ENCODE measurements at regions not wholly inside any gene's neighbourhood (a gene's known extent, or its start where the extent isn't known, plus 50 kb on each side); places are given as distances from the start of the nearest gene placed in this dataset.
"Not testable (repeated sequence)": the region's sequence is repeated elsewhere in the genome, so short reads cannot be mapped to it uniquely, and the experiment has no call there.

DNA sequence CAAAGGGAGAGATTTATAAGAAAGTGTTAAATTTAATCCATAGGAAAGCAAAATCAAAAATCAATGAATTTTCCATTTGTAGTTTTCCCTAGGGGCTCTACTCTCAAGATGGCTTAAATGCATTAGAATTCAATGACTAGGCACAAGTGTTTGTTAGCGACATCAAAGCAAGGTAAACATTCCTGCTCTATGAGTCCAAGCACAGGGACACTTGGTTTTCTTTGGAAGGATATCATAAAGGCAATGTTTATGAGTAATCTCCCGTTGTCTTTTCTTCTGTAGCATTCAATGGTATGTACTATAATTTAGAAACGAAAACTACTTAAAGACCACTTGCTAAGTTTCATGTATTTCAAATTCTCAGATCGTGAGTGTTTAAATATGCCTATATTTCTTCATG, 54.8 kb upstream of the ZNF717 start:
- H3K27ac ChIP-seq; H3K4me1 ChIP-seq; H3K4me3 ChIP-seq; H3K27me3 ChIP-seq; H3K9me3 ChIP-seq; DNase-seq (ENCODE audit: low spot score); H3K36me3 ChIP-seq: not testable (repeated sequence)

DNA sequence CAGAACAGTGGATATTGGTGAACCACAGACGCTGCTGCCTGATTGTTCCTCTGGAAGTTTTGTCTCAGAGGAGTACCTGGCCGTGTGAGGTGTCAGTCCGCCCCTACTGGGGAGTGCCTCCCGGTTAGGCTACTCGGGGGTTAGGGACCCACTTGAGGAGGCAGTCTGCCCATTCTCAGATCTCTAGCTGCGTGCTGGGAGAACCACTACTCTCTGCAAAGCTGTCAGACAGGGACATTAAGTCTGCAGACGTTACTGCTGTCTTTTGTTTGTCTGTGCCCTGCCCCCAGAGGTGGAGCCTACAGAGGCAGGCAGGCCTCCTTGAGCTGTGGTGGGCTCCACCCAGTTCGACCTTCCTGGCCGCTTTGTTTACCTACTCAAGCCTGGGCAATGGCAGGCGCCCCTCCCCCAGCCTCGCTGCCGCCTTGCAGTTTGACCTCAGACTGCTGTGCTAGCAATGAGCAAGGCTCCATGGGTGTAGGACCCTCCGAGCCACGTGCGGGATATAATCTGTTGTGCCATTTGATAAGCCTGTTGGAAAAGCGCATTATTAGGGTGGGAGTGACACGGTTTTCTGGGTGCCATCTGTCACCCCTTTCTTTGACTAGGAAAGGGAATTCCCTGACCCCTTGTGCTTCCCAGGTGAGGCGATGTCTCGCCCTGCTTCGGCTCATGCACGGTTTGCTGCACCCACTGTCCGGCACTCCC, 65.1 kb upstream of the ZNF717 start:
- H3K36me3 ChIP-seq; H3K27ac ChIP-seq; DNase-seq (ENCODE audit: low spot score); H3K27me3 ChIP-seq; H3K4me3 ChIP-seq; H3K4me1 ChIP-seq; H3K9me3 ChIP-seq: not testable (repeated sequence)

GRCh38 chr3:75863130-75863529, 77.8 kb upstream of the ZNF717 start:
- no peaks in the 10 kb centered on the region for H3K9me3 ChIP-seq
- TF ChIP-seq CTCF (IDR thresholded peaks at IDR 0.05), result no peak
- DNase-seq (ENCODE audit: low spot score), result no peak
- no peak overlapping the region for H3K4me3 ChIP-seq
- H3K27ac ChIP-seq, result no peak overlapping the region
- no peaks in the 10 kb centered on the region for H3K4me1 ChIP-seq
- no peaks in the 10 kb centered on the region for H3K27me3 ChIP-seq
- no peaks in the 10 kb centered on the region for H3K36me3 ChIP-seq

GRCh38 chr3:75863878-75864277, 78.5 kb upstream of the ZNF717 start:
- TF ChIP-seq CTCF (IDR thresholded peaks at IDR 0.05), result no peak
- no peak for DNase-seq (ENCODE audit: low spot score)
- Histone ChIP-seq H3K4me3 (no peak overlapping the region), H3K27me3 (no peaks in the 10 kb centered on the region), H3K36me3 (no peaks in the 10 kb centered on the region), H3K4me1 (no peaks in the 10 kb centered on the region), H3K27ac (no peak overlapping the region), H3K9me3 (no peaks in the 10 kb centered on the region)

DNA sequence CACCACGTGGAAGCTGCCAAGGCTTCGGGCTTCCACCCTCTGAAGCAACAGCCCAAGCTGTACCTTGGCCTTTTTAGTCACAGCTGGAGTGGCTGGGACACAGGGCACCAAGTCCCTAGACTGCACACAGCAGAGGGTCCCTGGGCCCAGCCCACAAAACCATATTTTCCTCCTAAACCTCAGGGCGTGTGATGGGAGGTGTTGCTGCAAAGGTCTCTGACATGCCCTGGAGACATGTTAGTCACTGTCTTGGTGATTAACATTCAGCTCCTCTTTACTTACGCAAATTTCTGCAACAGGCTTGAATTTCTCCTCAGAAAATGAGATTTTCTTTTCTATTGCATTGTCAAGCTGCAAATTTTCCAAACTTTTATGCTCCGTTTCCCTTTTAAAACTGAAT, 98.4 kb upstream of the ZNF717 start:
- DNase-seq (ENCODE audit: low spot score), result not testable (repeated sequence)

DNA sequence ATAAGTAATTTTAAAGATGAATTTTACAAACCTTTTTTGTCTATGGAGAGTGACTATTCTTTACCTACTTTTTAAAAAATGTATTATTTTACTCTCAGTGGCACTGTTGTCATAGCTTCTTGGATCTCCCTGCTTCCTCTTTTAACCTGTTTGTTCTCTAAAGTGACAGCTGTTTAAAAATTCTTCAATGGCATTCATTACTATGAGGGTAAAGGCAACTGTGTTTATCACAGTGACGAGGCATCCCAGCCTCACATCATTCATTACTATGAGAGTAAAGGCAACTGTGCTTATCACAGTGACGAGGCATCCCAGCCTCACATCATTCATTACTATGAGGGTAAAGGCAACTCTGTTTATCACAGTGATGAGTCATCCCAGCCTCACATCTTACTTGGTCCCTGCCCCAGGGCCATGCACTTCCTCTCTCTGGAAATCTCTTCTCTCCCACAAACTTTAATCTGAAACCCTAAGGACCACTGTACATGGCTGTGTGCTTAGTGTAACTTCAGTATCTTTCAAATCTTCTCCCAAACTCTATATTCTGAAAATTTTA, 101.7 kb upstream of the ZNF717 start:
- Histone ChIP-seq H3K9me3 (no peaks in the 10 kb centered on the region), H3K27ac (no peak overlapping the region), H3K36me3 (no peaks in the 10 kb centered on the region), H3K27me3 (no peaks in the 10 kb centered on the region), H3K4me1 (no peaks in the 10 kb centered on the region), H3K4me3 (no peak overlapping the region)
- TF ChIP-seq CTCF (IDR thresholded peaks at IDR 0.05), result no peak
- no peak for DNase-seq (ENCODE audit: low spot score)

More for the DNA sequence above, 98.4 kb upstream of the ZNF717 start:
- not testable (repeated sequence) for H3K9me3 ChIP-seq, H3K27me3 ChIP-seq, H3K4me1 ChIP-seq, H3K4me3 ChIP-seq, H3K27ac ChIP-seq, H3K36me3 ChIP-seq

GRCh38 chr3:75894234-75894633, 108.9 kb upstream of the ZNF717 start:
- no peak for TF ChIP-seq CTCF (IDR thresholded peaks at IDR 0.05)
- Histone ChIP-seq H3K4me3 (no peak overlapping the region), H3K27me3 (no peaks in the 10 kb centered on the region), H3K4me1 (no peaks in the 10 kb centered on the region), H3K36me3 (no peaks in the 10 kb centered on the region), H3K27ac (no peak overlapping the region), H3K9me3 (no peaks in the 10 kb centered on the region)
- no peak for DNase-seq (ENCODE audit: low spot score)
